HepG2 (cell line): ENCODE measurements at regions not wholly inside any gene's neighbourhood (a gene's known extent, or its start where the extent isn't known, plus 50 kb on each side); places are given as distances from the start of the nearest gene placed in this dataset.

Experiments used
- HBP1 ChIP-seq: IDR thresholded peaks from 2 replicates; pipeline ENCODE4 v1.6.1; 2016; ENCODE audit warnings: low read depth, control low read depth
- KIAA2018 ChIP-seq: sonication (generic); formaldehyde crosslinking; IDR thresholded peaks from 2 replicates; pipeline ENCODE4 v1.5.0; 2020; ENCODE audit warnings: mild to moderate bottlenecking, missing genetic modification reagents, borderline replicate concordance
- NFKB2 ChIP-seq: sonication (generic); formaldehyde crosslinking; IDR thresholded peaks from 2 replicates; pipeline ENCODE4 v1.4.0; 2020; ENCODE audit warnings: missing genetic modification reagents, borderline replicate concordance
- REST ChIP-seq, 2 experiments: IDR thresholded peaks; 2 replicates each; pipeline ENCODE4 v1.6.1; 2011 to 2012; ENCODE audit warnings: low read length in 2 of 2, borderline replicate concordance in 1 of 2, low read depth in 1 of 2, mild to moderate bottlenecking in 1 of 2, moderate library complexity in 1 of 2
- THAP8 ChIP-seq: sonication (generic); formaldehyde crosslinking; IDR thresholded peaks from 2 replicates; pipeline ENCODE4 v1.5.1; 2020; ENCODE audit warnings: missing genetic modification reagents, mild to moderate bottlenecking, borderline replicate concordance
- ZFP62 ChIP-seq: sonication (generic); formaldehyde crosslinking; IDR thresholded peaks from 2 replicates; pipeline ENCODE4 v1.4.0; 2020; ENCODE audit warnings: missing genetic modification reagents
- ZNF350 ChIP-seq: sonication (generic); formaldehyde crosslinking; IDR thresholded peaks from 2 replicates; pipeline ENCODE4 v1.4.0; 2020; ENCODE audit warnings: mild to moderate bottlenecking, low read depth, missing genetic modification reagents, borderline replicate concordance
- ZNF710 ChIP-seq: sonication (generic); formaldehyde crosslinking; IDR thresholded peaks from 2 replicates; pipeline ENCODE4 v1.5.0; 2020; ENCODE audit warnings: mild to moderate bottlenecking, missing genetic modification reagents, borderline replicate concordance
- TF ChIP-seq, protein P1 (sequence below): IDR thresholded peaks from 2 replicates; pipeline ENCODE4 v1.6.1; 2012; ENCODE audit warnings: inconsistent platforms

DNA sequence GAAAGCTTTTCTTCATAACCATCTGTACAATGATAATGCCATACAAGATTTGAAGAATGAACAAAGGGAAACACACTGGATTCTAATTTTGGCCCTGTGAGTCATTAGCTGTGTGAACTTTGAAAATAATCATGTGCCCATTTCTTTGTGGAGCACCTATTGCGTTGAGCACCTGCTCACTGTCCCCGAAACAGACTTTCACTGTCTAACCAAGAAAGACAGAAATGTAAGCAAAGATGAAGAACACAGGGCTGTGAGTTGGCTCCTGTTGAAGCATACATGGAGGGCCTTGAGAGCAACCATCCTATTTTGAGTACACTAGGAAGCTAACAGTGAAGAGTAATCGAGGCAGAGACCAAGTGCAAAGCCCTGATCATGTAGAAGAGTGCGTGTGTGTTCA, 118.4 kb upstream of the SLC25A13 start (continued):
- TF ChIP-seq KIAA2018 (CRISPR knock-in tag) (no peak), ZFP62 (no peak), THAP8 (no peak), NFKB2 (no peak), HBP1 (CRISPR knock-in tag) (no peak), ZNF710 (CRISPR knock-in tag) (no peak), REST (IDR thresholded peaks at IDR 0.05; ENCODE audit: borderline replicate concordance in 1 of 2, low read depth in 1 of 2, low read length in 2 of 2) (no peak), ZNF350 (no peak)
- TF ChIP-seq, protein P1, sequence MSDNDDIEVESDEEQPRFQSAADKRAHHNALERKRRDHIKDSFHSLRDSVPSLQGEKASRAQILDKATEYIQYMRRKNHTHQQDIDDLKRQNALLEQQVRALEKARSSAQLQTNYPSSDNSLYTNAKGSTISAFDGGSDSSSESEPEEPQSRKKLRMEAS: no peak
- TF ChIP-seq, all 625 proteins: peak for 0
